SK-N-SH treated with all-trans-retinoic acid at 6 μM for 48 hours (cell line): ENCODE measurements at regions not wholly inside any gene's neighbourhood (a gene's known extent, or its start where the extent isn't known, plus 50 kb on each side); places are given as distances from the start of the nearest gene placed in this dataset.

Experiments
- ATAC-seq: fragments of 200-7000 bp; cut with Tn5 transposase; 3 replicates; pipeline ENCODE4 v1.9.1; 2020; ENCODE audit warnings: mild to moderate bottlenecking, moderate library complexity
- ARNTL ChIP-seq: fragments of 450-650 bp; formaldehyde crosslinking; IDR thresholded peaks from 2 replicates; pipeline ENCODE4 v1.5.0; 2020; ENCODE audit warnings: low read depth, mild to moderate bottlenecking, moderate library complexity, borderline replicate concordance
- BACH2 ChIP-seq: fragments of 250-450 bp; sonication (Bioruptor Pico); IDR thresholded peaks from 2 replicates; pipeline ENCODE4 v1.9.0; 2021; ENCODE audit warnings: mild to moderate bottlenecking, borderline replicate concordance
- CSDC2 ChIP-seq: fragments of 250-450 bp; sonication (Bioruptor Pico); IDR thresholded peaks from 2 replicates; pipeline ENCODE4 v1.5.0; 2020; ENCODE audit warnings: mild to moderate bottlenecking, moderate library complexity
- GLIS3 ChIP-seq: fragments of 250-450 bp; sonication (Bioruptor Pico); IDR thresholded peaks from 2 replicates; pipeline ENCODE4 v1.5.0; 2020; ENCODE audit warnings: mild to moderate bottlenecking, moderate library complexity
- OSR1 ChIP-seq: fragments of 250-450 bp; sonication (Bioruptor Pico); IDR thresholded peaks from 2 replicates; pipeline ENCODE4 v1.8.0; 2022; ENCODE audit warnings: moderate library complexity, mild to moderate bottlenecking, inconsistent platforms
- RARB ChIP-seq: fragments of 250-450 bp; sonication (Bioruptor Pico); IDR thresholded peaks from 2 replicates; pipeline ENCODE4 v1.8.0; 2021; ENCODE audit warnings: mild to moderate bottlenecking, moderate library complexity
- SNAI2 ChIP-seq: fragments of 250-450 bp; sonication (Bioruptor Pico); IDR thresholded peaks from 2 replicates; pipeline ENCODE4 v1.5.0; 2020; ENCODE audit warnings: mild to moderate bottlenecking, moderate library complexity
- TOX ChIP-seq: fragments of 250-450 bp; sonication (Bioruptor Pico); IDR thresholded peaks from 2 replicates; pipeline ENCODE4 v1.8.0; 2021; ENCODE audit warnings: mild to moderate bottlenecking, moderate library complexity, borderline replicate concordance
- ZFP3 ChIP-seq: fragments of 250-450 bp; sonication (Bioruptor Pico); IDR thresholded peaks from 2 replicates; pipeline ENCODE4 v1.5.0; 2020; ENCODE audit warnings: mild to moderate bottlenecking, moderate library complexity
- ZFP30 ChIP-seq: fragments of 450-650 bp; formaldehyde crosslinking; IDR thresholded peaks from 2 replicates; pipeline ENCODE4 v1.5.0; 2022; ENCODE audit warnings: mild to moderate bottlenecking, moderate library complexity
- ZNF565 ChIP-seq: fragments of 450-650 bp; formaldehyde crosslinking; conservative IDR thresholded peaks from 2 replicates; pipeline ENCODE4 v1.5.0; 2020; ENCODE audit warnings: low read depth, mild to moderate bottlenecking, moderate library complexity
- ZNF70 ChIP-seq: fragments of 450-650 bp; formaldehyde crosslinking; IDR thresholded peaks from 2 replicates; pipeline ENCODE4 v1.5.0; 2020; ENCODE audit warnings: mild to moderate bottlenecking, moderate library complexity
- ZNF8 ChIP-seq: fragments of 450-650 bp; formaldehyde crosslinking; IDR thresholded peaks from 2 replicates; pipeline ENCODE4 v1.5.0; 2020; ENCODE audit warnings: mild to moderate bottlenecking, moderate library complexity
- TF ChIP-seq, protein P1 (sequence below): fragments of 250-450 bp; sonication (Bioruptor Pico); IDR thresholded peaks from 2 replicates; pipeline ENCODE4 v1.5.1; 2020; ENCODE audit warnings: low read depth, mild to moderate bottlenecking, moderate library complexity
- TF ChIP-seq, protein P2 (sequence below): fragments of 250-450 bp; sonication (Bioruptor Pico); IDR thresholded peaks from 2 replicates; pipeline ENCODE4 v1.5.0; 2020; ENCODE audit warnings: mild to moderate bottlenecking, moderate library complexity
- TF ChIP-seq, protein P3 (sequence below): fragments of 250-450 bp; sonication (Bioruptor Pico); IDR thresholded peaks from 2 replicates; pipeline ENCODE4 v1.8.0; 2020; ENCODE audit warnings: mild to moderate bottlenecking, moderate library complexity, borderline replicate concordance
- TF ChIP-seq, protein P4 (sequence below): fragments of 250-450 bp; sonication (Bioruptor Pico); IDR thresholded peaks from 2 replicates; pipeline ENCODE4 v1.8.0; 2021; ENCODE audit warnings: low read depth, mild to moderate bottlenecking, moderate library complexity, borderline replicate concordance
- TF ChIP-seq, protein P5 (sequence below): fragments of 250-450 bp; sonication (Bioruptor Pico); IDR thresholded peaks from 2 replicates; pipeline ENCODE4 v1.5.1; 2021; ENCODE audit warnings: mild to moderate bottlenecking, moderate library complexity

DNA sequence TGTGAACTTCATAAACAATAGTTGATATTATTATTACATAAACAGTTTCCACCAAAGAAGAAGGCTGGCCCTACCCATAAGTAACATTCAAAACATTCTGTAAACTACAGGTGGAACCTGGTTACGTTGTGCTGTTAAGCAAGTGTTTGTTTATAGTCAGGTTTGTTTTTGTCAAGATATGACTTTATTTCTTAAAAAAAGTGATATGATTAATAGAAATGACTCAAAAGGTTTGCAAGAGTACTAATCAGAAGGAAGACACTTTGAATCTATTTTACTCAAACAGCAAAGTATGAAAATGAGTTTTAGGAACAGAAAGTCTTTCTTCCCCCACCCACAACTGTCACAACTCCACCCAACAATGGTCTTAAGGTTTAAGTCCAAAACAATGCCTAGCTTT lies 220.8 kb downstream of the PLK2 start:
- no peak for TF ChIP-seq TOX (CRISPR knock-in tag)
- no peak for TF ChIP-seq ZFP30 (CRISPR knock-in tag)
- TF ChIP-seq RARB (CRISPR knock-in tag) = no peak
- TF ChIP-seq GLIS3 (CRISPR knock-in tag) = no peak
- TF ChIP-seq SNAI2 (CRISPR knock-in tag) = no peak
- TF ChIP-seq ZFP3 (CRISPR knock-in tag) = no peak
- no peak for TF ChIP-seq ZNF8 (CRISPR knock-in tag)
- no peak for TF ChIP-seq ZNF70
- TF ChIP-seq, protein P1, sequence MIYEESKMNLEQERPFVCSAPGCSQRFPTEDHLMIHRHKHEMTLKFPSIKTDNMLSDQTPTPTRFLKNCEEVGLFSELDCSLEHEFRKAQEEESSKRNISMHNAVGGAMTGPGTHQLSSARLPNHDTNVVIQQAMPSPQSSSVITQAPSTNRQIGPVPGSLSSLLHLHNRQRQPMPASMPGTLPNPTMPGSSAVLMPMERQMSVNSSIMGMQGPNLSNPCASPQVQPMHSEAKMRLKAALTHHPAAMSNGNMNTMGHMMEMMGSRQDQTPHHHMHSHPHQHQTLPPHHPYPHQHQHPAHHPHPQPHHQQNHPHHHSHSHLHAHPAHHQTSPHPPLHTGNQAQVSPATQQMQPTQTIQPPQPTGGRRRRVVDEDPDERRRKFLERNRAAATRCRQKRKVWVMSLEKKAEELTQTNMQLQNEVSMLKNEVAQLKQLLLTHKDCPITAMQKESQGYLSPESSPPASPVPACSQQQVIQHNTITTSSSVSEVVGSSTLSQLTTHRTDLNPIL (CRISPR knock-in tag) = no peak
- no peak for ATAC-seq

DNA sequence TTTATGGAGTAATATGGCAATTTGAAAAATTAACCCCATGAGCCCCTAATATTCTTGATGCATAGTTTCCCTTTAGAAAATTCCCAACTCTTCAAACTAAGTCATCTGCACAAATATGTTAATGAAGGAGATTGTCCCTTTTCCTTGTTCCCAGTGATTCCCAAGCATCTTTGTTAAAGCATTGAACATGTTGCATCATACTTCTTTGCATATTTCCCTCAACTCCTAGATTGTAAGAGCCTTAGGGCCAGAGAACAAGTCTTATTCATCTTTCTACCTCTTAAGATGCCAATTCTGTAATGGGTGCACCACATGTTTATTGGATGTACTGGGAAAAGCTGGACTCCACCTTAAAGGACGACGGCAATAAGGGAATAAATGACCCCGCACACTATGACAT lies 223.4 kb downstream of the PLK2 start:
- no peak for ATAC-seq
- TF ChIP-seq ZFP30 (CRISPR knock-in tag) (no peak), ZNF70 (no peak), OSR1 (CRISPR knock-in tag) (no peak), SNAI2 (CRISPR knock-in tag) (no peak), ARNTL (CRISPR knock-in tag) (no peak), RARB (CRISPR knock-in tag) (no peak), ZNF565 (CRISPR knock-in tag) (no peak), CSDC2 (no peak), ZNF8 (CRISPR knock-in tag) (no peak), GLIS3 (CRISPR knock-in tag) (no peak)
- TF ChIP-seq, protein P2, sequence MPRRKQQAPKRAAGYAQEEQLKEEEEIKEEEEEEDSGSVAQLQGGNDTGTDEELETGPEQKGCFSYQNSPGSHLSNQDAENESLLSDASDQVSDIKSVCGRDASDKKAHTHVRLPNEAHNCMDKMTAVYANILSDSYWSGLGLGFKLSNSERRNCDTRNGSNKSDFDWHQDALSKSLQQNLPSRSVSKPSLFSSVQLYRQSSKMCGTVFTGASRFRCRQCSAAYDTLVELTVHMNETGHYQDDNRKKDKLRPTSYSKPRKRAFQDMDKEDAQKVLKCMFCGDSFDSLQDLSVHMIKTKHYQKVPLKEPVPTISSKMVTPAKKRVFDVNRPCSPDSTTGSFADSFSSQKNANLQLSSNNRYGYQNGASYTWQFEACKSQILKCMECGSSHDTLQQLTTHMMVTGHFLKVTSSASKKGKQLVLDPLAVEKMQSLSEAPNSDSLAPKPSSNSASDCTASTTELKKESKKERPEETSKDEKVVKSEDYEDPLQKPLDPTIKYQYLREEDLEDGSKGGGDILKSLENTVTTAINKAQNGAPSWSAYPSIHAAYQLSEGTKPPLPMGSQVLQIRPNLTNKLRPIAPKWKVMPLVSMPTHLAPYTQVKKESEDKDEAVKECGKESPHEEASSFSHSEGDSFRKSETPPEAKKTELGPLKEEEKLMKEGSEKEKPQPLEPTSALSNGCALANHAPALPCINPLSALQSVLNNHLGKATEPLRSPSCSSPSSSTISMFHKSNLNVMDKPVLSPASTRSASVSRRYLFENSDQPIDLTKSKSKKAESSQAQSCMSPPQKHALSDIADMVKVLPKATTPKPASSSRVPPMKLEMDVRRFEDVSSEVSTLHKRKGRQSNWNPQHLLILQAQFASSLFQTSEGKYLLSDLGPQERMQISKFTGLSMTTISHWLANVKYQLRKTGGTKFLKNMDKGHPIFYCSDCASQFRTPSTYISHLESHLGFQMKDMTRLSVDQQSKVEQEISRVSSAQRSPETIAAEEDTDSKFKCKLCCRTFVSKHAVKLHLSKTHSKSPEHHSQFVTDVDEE = no peak
- TF ChIP-seq, protein P3, sequence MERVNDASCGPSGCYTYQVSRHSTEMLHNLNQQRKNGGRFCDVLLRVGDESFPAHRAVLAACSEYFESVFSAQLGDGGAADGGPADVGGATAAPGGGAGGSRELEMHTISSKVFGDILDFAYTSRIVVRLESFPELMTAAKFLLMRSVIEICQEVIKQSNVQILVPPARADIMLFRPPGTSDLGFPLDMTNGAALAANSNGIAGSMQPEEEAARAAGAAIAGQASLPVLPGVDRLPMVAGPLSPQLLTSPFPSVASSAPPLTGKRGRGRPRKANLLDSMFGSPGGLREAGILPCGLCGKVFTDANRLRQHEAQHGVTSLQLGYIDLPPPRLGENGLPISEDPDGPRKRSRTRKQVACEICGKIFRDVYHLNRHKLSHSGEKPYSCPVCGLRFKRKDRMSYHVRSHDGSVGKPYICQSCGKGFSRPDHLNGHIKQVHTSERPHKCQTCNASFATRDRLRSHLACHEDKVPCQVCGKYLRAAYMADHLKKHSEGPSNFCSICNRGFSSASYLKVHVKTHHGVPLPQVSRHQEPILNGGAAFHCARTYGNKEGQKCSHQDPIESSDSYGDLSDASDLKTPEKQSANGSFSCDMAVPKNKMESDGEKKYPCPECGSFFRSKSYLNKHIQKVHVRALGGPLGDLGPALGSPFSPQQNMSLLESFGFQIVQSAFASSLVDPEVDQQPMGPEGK = no peak
- TF ChIP-seq, protein P4, sequence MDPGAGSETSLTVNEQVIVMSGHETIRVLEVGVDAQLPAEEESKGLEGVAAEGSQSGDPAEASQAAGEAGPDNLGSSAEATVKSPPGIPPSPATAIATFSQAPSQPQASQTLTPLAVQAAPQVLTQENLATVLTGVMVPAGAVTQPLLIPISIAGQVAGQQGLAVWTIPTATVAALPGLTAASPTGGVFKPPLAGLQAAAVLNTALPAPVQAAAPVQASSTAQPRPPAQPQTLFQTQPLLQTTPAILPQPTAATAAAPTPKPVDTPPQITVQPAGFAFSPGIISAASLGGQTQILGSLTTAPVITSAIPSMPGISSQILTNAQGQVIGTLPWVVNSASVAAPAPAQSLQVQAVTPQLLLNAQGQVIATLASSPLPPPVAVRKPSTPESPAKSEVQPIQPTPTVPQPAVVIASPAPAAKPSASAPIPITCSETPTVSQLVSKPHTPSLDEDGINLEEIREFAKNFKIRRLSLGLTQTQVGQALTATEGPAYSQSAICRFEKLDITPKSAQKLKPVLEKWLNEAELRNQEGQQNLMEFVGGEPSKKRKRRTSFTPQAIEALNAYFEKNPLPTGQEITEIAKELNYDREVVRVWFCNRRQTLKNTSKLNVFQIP (CRISPR knock-in tag) = no peak
- TF ChIP-seq, protein P5, sequence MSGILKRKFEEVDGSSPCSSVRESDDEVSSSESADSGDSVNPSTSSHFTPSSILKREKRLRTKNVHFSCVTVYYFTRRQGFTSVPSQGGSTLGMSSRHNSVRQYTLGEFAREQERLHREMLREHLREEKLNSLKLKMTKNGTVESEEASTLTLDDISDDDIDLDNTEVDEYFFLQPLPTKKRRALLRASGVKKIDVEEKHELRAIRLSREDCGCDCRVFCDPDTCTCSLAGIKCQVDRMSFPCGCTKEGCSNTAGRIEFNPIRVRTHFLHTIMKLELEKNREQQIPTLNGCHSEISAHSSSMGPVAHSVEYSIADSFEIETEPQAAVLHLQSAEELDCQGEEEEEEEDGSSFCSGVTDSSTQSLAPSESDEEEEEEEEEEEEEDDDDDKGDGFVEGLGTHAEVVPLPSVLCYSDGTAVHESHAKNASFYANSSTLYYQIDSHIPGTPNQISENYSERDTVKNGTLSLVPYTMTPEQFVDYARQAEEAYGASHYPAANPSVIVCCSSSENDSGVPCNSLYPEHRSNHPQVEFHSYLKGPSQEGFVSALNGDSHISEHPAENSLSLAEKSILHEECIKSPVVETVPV (CRISPR knock-in tag) = no peak
- TF ChIP-seq, protein P1 (CRISPR knock-in tag) = no peak

DNA sequence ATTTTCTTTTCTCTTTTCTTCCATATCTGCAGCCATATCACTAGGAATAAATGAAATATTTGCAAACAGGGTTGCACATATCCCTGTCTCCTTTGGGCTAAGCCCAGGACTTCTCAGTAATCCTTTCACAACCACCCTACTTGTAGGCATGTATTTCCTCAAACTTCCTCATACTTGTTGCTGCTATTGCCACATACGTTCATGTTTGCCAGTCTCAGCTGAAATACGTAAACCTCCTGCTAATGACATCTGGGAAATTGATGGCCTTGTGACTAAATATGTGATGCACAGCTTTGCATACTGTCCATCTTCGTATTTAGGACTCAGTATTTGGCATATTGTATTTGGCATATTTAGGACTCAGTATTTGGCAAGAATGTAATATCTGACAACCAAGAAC lies 224.6 kb downstream of the PLK2 start:
- ATAC-seq = no peak

More for the DNA sequence above, 224.6 kb downstream of the PLK2 start:
- TF ChIP-seq CSDC2 = no peak
- TF ChIP-seq, protein P1 (CRISPR knock-in tag) = no peak
- no peak for TF ChIP-seq BACH2 (CRISPR knock-in tag)
